Neutrophil (primary cell): ENCODE measurements at regions not wholly inside any gene's neighbourhood (a gene's known extent, or its start where the extent isn't known, plus 50 kb on each side); places are given as distances from the start of the nearest gene placed in this dataset.

Source experiments
- H3K27ac ChIP-seq: fragments of 200-600 bp; sonication (generic); 2 replicates; pipeline ENCODE4 v1.5.1; 2016; ENCODE audit warnings: mild to moderate bottlenecking, moderate library complexity
- H3K27me3 ChIP-seq: fragments of 200-600 bp; sonication (generic); 2 replicates; pipeline ENCODE4 v1.6.0; 2016; ENCODE audit warnings: mild to moderate bottlenecking
- H3K36me3 ChIP-seq: fragments of 200-600 bp; sonication (generic); 2 replicates; pipeline ENCODE4 v1.5.1; 2017
- H3K4me1 ChIP-seq, 2 experiments: fragments of 200-600 bp in 1 of 2; sonication (generic) in 1 of 2; 1 replicate in 1 of 2; 2 replicates in 1 of 2; pipeline versions ENCODE4 v1.5.1 to v1.6.1; 2013 to 2016; ENCODE audit warnings: low read depth in 1 of 2, low read length in 1 of 2, mild to moderate bottlenecking in 1 of 2, moderate library complexity in 1 of 2; ENCODE audit not compliant: control insufficient read depth in 1 of 2, insufficient read depth in 1 of 2
- H3K4me3 ChIP-seq, 2 experiments: fragments of 200-600 bp in 1 of 2; sonication (generic) in 1 of 2; 1 replicate in 1 of 2; 2 replicates in 1 of 2; pipeline ENCODE4 v1.5.1; 2013 to 2016; ENCODE audit warnings: low read depth in 1 of 2, low read length in 1 of 2, mild to moderate bottlenecking in 1 of 2, moderate library complexity in 1 of 2
- H3K9me3 ChIP-seq: fragments of 200-600 bp; sonication (generic); 2 replicates; pipeline ENCODE4 v1.5.1; 2016
- CTCF ChIP-seq: fragments of 200-600 bp; sonication (generic); IDR thresholded peaks from 2 replicates; pipeline ENCODE4 v1.5.1; 2016; ENCODE audit warnings: antibody characterized with exemption

- no peak for TF ChIP-seq CTCF
- H3K27me3 ChIP-seq, result no peaks in the 10 kb centered on the region
- no peaks in the 10 kb centered on the region for H3K36me3 ChIP-seq
- no peak overlapping the region for H3K27ac ChIP-seq
- H3K9me3 ChIP-seq, result no peaks in the 10 kb centered on the region
- no peak overlapping the region for H3K4me3 ChIP-seq
- H3K4me1 ChIP-seq, result no peaks in the 10 kb centered on the region
Measured at GRCh38 chr7:80039251-80039884, 95.3 kb upstream of the GNAI1 start.

- Histone ChIP-seq H3K36me3 (no peaks in the 10 kb centered on the region), H3K27ac (no peak overlapping the region), H3K4me1 (no peaks in the 10 kb centered on the region), H3K27me3 (no peaks in the 10 kb centered on the region), H3K4me3 (no peak overlapping the region), H3K9me3 (no peaks in the 10 kb centered on the region)
- no peak for TF ChIP-seq CTCF
Measured at GRCh38 chr7:80037689-80038088, 96.9 kb upstream of the GNAI1 start.

GRCh38 chr7:80036107-80036506, 98.5 kb upstream of the GNAI1 start:
- Histone ChIP-seq H3K4me3 (no peak overlapping the region), H3K4me1 (no peaks in the 10 kb centered on the region), H3K9me3 (no peaks in the 10 kb centered on the region), H3K36me3 (no peaks in the 10 kb centered on the region), H3K27me3 (no peaks in the 10 kb centered on the region), H3K27ac (no peak overlapping the region)
- no peak for TF ChIP-seq CTCF

GRCh38 chr7:80028717-80029116, 105.9 kb upstream of the GNAI1 start:
- Histone ChIP-seq H3K4me3 (no peak overlapping the region), H3K27ac (no peak overlapping the region), H3K27me3 (no peaks in the 10 kb centered on the region), H3K36me3 (no peaks in the 10 kb centered on the region), H3K4me1 (no peaks in the 10 kb centered on the region), H3K9me3 (no peaks in the 10 kb centered on the region)
- TF ChIP-seq CTCF, result no peak

GRCh38 chr7:80027611-80028173, 106.9 kb upstream of the GNAI1 start:
- Histone ChIP-seq H3K4me3 (no peak overlapping the region), H3K9me3 (no peaks in the 10 kb centered on the region), H3K4me1 (no peaks in the 10 kb centered on the region), H3K27ac (no peak overlapping the region), H3K27me3 (no peaks in the 10 kb centered on the region), H3K36me3 (no peaks in the 10 kb centered on the region)
- no peak for TF ChIP-seq CTCF
